Keratinocyte (primary cell): ENCODE measurements at regions not wholly inside any gene's neighbourhood (a gene's known extent, or its start where the extent isn't known, plus 50 kb on each side); places are given as distances from the start of the nearest gene placed in this dataset.

Experiments
- DNase-seq: peaks from one replicate; pipeline ENCODE4 v3.0.0-alpha.2; 2011; ENCODE audit warnings: low read depth, missing footprints, low spot score
- FAIRE-seq: peaks from 2 replicates; lab custom pipeline; 2011; peaks lifted over from hg19 to GRCh38; lab: Jason Lieb, UNC
- H2AFZ ChIP-seq: 2 replicates; pipeline ENCODE4 v1.6.0; 2012; ENCODE audit warnings: low read length, control low read depth, inconsistent platforms; ENCODE audit not compliant: control insufficient read depth
- H3K27ac ChIP-seq: 2 replicates; pipeline ENCODE4 v1.5.1; 2011; ENCODE audit warnings: low read length; ENCODE audit not compliant: control insufficient read depth, insufficient read depth
- H3K27me3 ChIP-seq: 3 replicates; pipeline ENCODE4 v1.6.0; 2011; ENCODE audit warnings: low read length; ENCODE audit not compliant: control insufficient read depth, insufficient read depth; ENCODE audit errors: extremely low read depth
- H3K36me3 ChIP-seq, 2 experiments: 2 replicates in 1 of 2; 3 replicates in 1 of 2; pipeline ENCODE4 v1.5.1; 2011; ENCODE audit warnings: low read length in 2 of 2, mild to moderate bottlenecking in 1 of 2; ENCODE audit not compliant: control insufficient read depth in 2 of 2, insufficient read depth in 2 of 2; ENCODE audit errors: extremely low read depth in 1 of 2
- H3K4me1 ChIP-seq: 3 replicates; pipeline ENCODE4 v1.5.1; 2011; ENCODE audit warnings: low read length; ENCODE audit not compliant: control insufficient read depth, insufficient read depth; ENCODE audit errors: extremely low read depth
- H3K4me2 ChIP-seq: 3 replicates; pipeline ENCODE4 v1.6.0; 2011; ENCODE audit warnings: low read depth, low read length; ENCODE audit not compliant: control insufficient read depth, insufficient read depth; ENCODE audit errors: extremely low read depth
- H3K4me3 ChIP-seq, 3 experiments: fragments of 200-600 bp in 1 of 3; sonication (generic) in 1 of 3; 2 replicates in 2 of 3; 3 replicates in 1 of 3; pipeline ENCODE4 v1.5.1; 2011 to 2016; ENCODE audit warnings: low read length in 3 of 3, mild to moderate bottlenecking in 3 of 3, control low read depth in 2 of 3, inconsistent platforms in 1 of 3, low read depth in 1 of 3, mixed read lengths in 1 of 3, mixed run types in 1 of 3, moderate library complexity in 1 of 3; ENCODE audit not compliant: control insufficient read depth in 2 of 3, insufficient read depth in 2 of 3; ENCODE audit errors: extremely low read depth in 1 of 3
- H3K79me2 ChIP-seq: 2 replicates; pipeline ENCODE4 v1.6.0; 2012; ENCODE audit warnings: low read length; ENCODE audit not compliant: control insufficient read depth, insufficient read depth
- H3K9ac ChIP-seq: 3 replicates; pipeline ENCODE4 v1.6.0; 2011; ENCODE audit warnings: low read length; ENCODE audit not compliant: control insufficient read depth, insufficient read depth; ENCODE audit errors: extremely low read depth
- H3K9me1 ChIP-seq: 3 replicates; pipeline ENCODE4 v1.6.0; 2011; ENCODE audit warnings: low read length; ENCODE audit not compliant: control insufficient read depth, insufficient read depth; ENCODE audit errors: extremely low read depth
- H3K9me3 ChIP-seq: 2 replicates; pipeline ENCODE4 v1.5.1; 2012; ENCODE audit warnings: low read depth, low read length; ENCODE audit not compliant: control insufficient read depth
- H4K20me1 ChIP-seq: 3 replicates; pipeline ENCODE4 v1.6.0; 2011; ENCODE audit warnings: low read length; ENCODE audit not compliant: control insufficient read depth, insufficient read depth; ENCODE audit errors: extremely low read depth
- CTCF ChIP-seq, 3 experiments: IDR thresholded peaks in 1 of 3; conservative IDR thresholded peaks in 1 of 3; optimal IDR thresholded peaks in 1 of 3; 2 replicates in 2 of 3; 3 replicates in 1 of 3; pipeline versions ENCODE3 to v1.5.1; 2011; ENCODE audit warnings: low read length in 3 of 3, mild to moderate bottlenecking in 3 of 3, moderate library complexity in 2 of 3, control low read depth in 1 of 3, inconsistent platforms in 1 of 3; ENCODE audit not compliant: insufficient read depth in 2 of 3; ENCODE audit errors: extremely low read depth in 1 of 3
- EZH2 ChIP-seq: IDR thresholded peaks from one replicate; pipeline ENCODE4 v1.6.1; 2012; ENCODE audit warnings: inconsistent platforms, mild to moderate bottlenecking, low read length, moderate library complexity
- dilution Hi-C: fragments of 300-500 bp; cut with MboI; formaldehyde crosslinking; loops from one replicate; pipeline ENCODE4 v1.7.0; 2020; ENCODE audit warnings: low sequenced_read_pairs; ENCODE audit not compliant: extremely low pct_ligation_motif_present

GRCh38 chr2:240247241-240247867, 106.9 kb upstream of the OTOS start:
- no peaks in the 10 kb centered on the region for H3K9me3 ChIP-seq
- no peak overlapping the region for H3K27ac ChIP-seq
- H3K4me3 ChIP-seq, result no peak overlapping the region
- TF ChIP-seq EZH2 (no peak), CTCF (optimal IDR thresholded peaks at IDR 0.05 in 1 of 3, IDR thresholded peaks at IDR 0.05 in 1 of 3, conservative IDR thresholded peaks at IDR 0.05 in 1 of 3; ENCODE audit: extremely low read depth in 1 of 3, insufficient read depth in 2 of 3, low read length in 3 of 3) (no peak)
- H3K36me3 ChIP-seq, result no peaks in the 10 kb centered on the region
- H3K4me1 ChIP-seq, result peaks cover 25% of the 10 kb centered on the region
- H3K9me1 ChIP-seq, result no peaks in the 10 kb centered on the region
- no peak overlapping the region for H2AFZ ChIP-seq
- H3K9ac ChIP-seq, result no peak overlapping the region
- no peak for DNase-seq
- no peak for FAIRE-seq
- no peaks in the 10 kb centered on the region for H3K79me2 ChIP-seq
- dilution Hi-C loops, result no loop called here
- H4K20me1 ChIP-seq, result no peaks in the 10 kb centered on the region
- H3K27me3 ChIP-seq, result no peaks in the 10 kb centered on the region
- H3K4me2 ChIP-seq, result no peak overlapping the region

- Histone ChIP-seq H3K4me1 (peaks cover 25% of the 10 kb centered on the region), H3K27ac (no peak overlapping the region), H4K20me1 (no peaks in the 10 kb centered on the region), H3K9me3 (no peaks in the 10 kb centered on the region), H3K4me3 (no peak overlapping the region), H3K27me3 (no peaks in the 10 kb centered on the region), H3K9ac (no peak overlapping the region), H3K36me3 (no peaks in the 10 kb centered on the region), H3K9me1 (no peaks in the 10 kb centered on the region), H2AFZ (no peak overlapping the region), H3K79me2 (no peaks in the 10 kb centered on the region), H3K4me2 (no peak overlapping the region)
- TF ChIP-seq EZH2 (no peak), CTCF (optimal IDR thresholded peaks at IDR 0.05 in 1 of 3, IDR thresholded peaks at IDR 0.05 in 1 of 3, conservative IDR thresholded peaks at IDR 0.05 in 1 of 3; ENCODE audit: extremely low read depth in 1 of 3, insufficient read depth in 2 of 3, low read length in 3 of 3) (no peak)
- DNase-seq (no peak), FAIRE-seq (no peak)
- dilution Hi-C loops, result no loop called here
Measured at GRCh38 chr2:240247868-240248720, 107.6 kb upstream of the OTOS start.
